Transverse colon (tissue), 4 donors: ENCODE measurements at regions not wholly inside any gene's neighbourhood (a gene's known extent, or its start where the extent isn't known, plus 50 kb on each side); places are given as distances from the start of the nearest gene placed in this dataset.

Source experiments
- EP300 ChIP-seq: sonication (generic); formaldehyde crosslinking; IDR thresholded peaks from one replicate; pipeline ENCODE4 v1.6.1; 2017; ENCODE audit warnings: antibody characterized with exemption, low read depth
- POLR2A ChIP-seq: fragments of 450-650 bp; IDR thresholded peaks from one replicate; pipeline ENCODE4 v1.6.1; 2016; ENCODE audit warnings: antibody characterized with exemption, mild to moderate bottlenecking, moderate library complexity
- POLR2AphosphoS5 ChIP-seq, 3 donors: sonication (generic); formaldehyde crosslinking; IDR thresholded peaks; one replicate each; pipeline ENCODE4 v1.6.1; 2016; ENCODE audit warnings: antibody characterized with exemption in 3 of 3
- TF ChIP-seq, protein P1 (sequence below), 5 experiments: fragments of 200-600 bp in 3 of 5; fragments of 450-650 bp in 2 of 5; sonication (generic) in 3 of 5; IDR thresholded peaks; 1 replicate in 2 of 5; 2 replicates in 3 of 5; pipeline ENCODE4 v1.5.1; 2016 to 2017; ENCODE audit warnings: antibody characterized with exemption in 5 of 5, inconsistent platforms in 3 of 5, mild to moderate bottlenecking in 2 of 5, moderate library complexity in 1 of 5

DNA sequence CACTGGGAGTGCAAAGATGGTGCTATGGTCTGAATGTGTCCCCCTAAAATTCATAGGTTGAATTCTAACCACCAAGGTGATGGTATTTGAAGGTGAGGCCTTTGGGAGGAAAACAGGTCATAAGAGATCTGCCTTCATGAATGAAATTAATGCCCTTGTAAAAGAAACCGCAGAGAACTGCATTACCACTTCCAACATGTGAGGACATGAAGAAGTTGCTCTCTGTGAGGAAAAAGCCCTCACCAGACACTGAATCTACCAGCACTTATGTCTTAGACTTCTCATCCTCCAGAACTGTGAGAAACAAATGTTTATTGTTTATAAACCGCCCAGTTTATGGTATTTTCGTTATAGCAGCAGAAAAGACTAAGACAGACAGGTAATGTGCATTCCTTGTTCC lies 224.7 kb upstream of the C1orf87 start:
- TF ChIP-seq EP300 (no peak), POLR2A (no peak), POLR2AphosphoS5 (IDR thresholded peaks at IDR 0.05) (no peak)
- TF ChIP-seq, protein P1, sequence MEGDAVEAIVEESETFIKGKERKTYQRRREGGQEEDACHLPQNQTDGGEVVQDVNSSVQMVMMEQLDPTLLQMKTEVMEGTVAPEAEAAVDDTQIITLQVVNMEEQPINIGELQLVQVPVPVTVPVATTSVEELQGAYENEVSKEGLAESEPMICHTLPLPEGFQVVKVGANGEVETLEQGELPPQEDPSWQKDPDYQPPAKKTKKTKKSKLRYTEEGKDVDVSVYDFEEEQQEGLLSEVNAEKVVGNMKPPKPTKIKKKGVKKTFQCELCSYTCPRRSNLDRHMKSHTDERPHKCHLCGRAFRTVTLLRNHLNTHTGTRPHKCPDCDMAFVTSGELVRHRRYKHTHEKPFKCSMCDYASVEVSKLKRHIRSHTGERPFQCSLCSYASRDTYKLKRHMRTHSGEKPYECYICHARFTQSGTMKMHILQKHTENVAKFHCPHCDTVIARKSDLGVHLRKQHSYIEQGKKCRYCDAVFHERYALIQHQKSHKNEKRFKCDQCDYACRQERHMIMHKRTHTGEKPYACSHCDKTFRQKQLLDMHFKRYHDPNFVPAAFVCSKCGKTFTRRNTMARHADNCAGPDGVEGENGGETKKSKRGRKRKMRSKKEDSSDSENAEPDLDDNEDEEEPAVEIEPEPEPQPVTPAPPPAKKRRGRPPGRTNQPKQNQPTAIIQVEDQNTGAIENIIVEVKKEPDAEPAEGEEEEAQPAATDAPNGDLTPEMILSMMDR (IDR thresholded peaks at IDR 0.05), result no peak
